H1 (cell line): ENCODE measurements at regions not wholly inside any gene's neighbourhood (a gene's known extent, or its start where the extent isn't known, plus 50 kb on each side); places are given as distances from the start of the nearest gene placed in this dataset.

ENCODE experiments used
- KDM5A ChIP-seq: fragments of 200-600 bp; IDR thresholded peaks from 2 replicates; pipeline ENCODE4 v1.7.1; 2012; ENCODE audit warnings: mild to moderate bottlenecking, low read length, inconsistent platforms, mixed read lengths
- RFX5 ChIP-seq: IDR thresholded peaks from 2 replicates; pipeline ENCODE4 v1.6.1; 2011; ENCODE audit warnings: low read depth, low read length, improper control_type of control experiment, borderline replicate concordance
- SP4 ChIP-seq: IDR thresholded peaks from 2 replicates; pipeline ENCODE4 v1.6.1; 2012; ENCODE audit warnings: low read length, inconsistent platforms
- USF2 ChIP-seq: IDR thresholded peaks from 2 replicates; pipeline ENCODE4 v1.6.1; 2011; ENCODE audit warnings: low read length, improper control_type of control experiment

- no peak for TF ChIP-seq RFX5
- no peak for TF ChIP-seq USF2
- TF ChIP-seq SP4, result no peak
- no peak for TF ChIP-seq KDM5A
- TF ChIP-seq, all 59 proteins: peak for 0
Observed at GRCh38 chr9:116027951-116028350, 125.6 kb upstream of the PAPPA start (continued).
